ENCODE measurements at regions not wholly inside any gene's neighbourhood (a gene's known extent, or its start where the extent isn't known, plus 50 kb on each side); places are given as distances from the start of the nearest gene placed in this dataset.
"Not testable (repeated sequence)": the region's sequence is repeated elsewhere in the genome, so short reads cannot be mapped to it uniquely, and the experiment has no call there.

DNA sequence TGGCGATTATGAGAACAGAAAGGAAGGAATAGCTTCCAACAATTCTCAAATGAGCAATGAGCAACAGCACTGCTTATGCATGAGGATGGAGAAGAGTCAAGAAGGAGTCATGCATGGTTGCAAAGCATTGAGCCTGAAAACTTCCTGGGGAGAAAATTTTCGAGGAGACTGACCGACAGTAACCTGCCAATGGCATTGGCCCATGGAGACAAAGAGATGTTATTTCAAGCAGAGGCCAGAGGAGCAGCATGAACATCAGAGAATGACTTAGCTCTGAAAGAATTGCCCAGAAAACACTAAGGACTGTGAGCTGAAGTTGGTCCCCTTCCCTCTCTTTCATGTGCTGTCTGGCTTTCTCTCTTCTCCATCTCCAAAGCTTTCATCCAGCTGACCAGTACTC lies 343.4 kb downstream of the ADAMTS20 start:
- Histone ChIP-seq H3K36me3 (no peaks in the 10 kb centered on the region), H3K4me1 (no peaks in the 10 kb centered on the region), H3K4me3 (no peak overlapping the region), H3K27ac (no peak overlapping the region), H3K27me3 (ENCODE audit: low read depth) (no peaks in the 10 kb centered on the region), H3K9me3 (no peaks in the 10 kb centered on the region)
- ATAC-seq, result no peak
- TF ChIP-seq, protein P1, sequence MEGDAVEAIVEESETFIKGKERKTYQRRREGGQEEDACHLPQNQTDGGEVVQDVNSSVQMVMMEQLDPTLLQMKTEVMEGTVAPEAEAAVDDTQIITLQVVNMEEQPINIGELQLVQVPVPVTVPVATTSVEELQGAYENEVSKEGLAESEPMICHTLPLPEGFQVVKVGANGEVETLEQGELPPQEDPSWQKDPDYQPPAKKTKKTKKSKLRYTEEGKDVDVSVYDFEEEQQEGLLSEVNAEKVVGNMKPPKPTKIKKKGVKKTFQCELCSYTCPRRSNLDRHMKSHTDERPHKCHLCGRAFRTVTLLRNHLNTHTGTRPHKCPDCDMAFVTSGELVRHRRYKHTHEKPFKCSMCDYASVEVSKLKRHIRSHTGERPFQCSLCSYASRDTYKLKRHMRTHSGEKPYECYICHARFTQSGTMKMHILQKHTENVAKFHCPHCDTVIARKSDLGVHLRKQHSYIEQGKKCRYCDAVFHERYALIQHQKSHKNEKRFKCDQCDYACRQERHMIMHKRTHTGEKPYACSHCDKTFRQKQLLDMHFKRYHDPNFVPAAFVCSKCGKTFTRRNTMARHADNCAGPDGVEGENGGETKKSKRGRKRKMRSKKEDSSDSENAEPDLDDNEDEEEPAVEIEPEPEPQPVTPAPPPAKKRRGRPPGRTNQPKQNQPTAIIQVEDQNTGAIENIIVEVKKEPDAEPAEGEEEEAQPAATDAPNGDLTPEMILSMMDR (IDR thresholded peaks at IDR 0.05), result no peak
- intact Hi-C loops (cut with DNase I), result no loop called here
- DNase-seq, result no peak

DNA sequence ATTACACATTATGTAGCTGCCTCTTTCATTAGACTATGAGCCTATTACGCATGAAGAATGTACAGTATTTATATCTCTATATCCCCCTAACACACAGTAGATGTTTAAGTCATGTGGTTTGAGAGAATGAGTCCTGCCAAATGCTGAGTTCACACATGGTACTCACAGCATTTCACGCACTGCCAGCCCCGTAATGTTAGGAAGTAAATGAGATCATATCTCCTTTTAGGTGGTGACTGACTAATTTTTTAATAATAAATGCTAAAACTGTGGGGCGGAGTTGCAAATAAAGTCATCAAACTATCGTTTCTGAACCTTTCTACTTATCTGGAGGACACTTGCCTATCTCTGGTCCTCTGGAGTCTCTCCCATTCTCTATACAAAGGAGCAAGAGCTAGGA lies 343.8 kb downstream of the ADAMTS20 start:
- Histone ChIP-seq H3K4me1 (no peaks in the 10 kb centered on the region), H3K27me3 (ENCODE audit: low read depth) (no peaks in the 10 kb centered on the region), H3K9me3 (no peaks in the 10 kb centered on the region), H3K36me3 (no peaks in the 10 kb centered on the region), H3K27ac (no peak overlapping the region), H3K4me3 (no peak overlapping the region)
- no peak for DNase-seq
- TF ChIP-seq, protein P1 (IDR thresholded peaks at IDR 0.05), result no peak
- no peak for ATAC-seq
- intact Hi-C loops (cut with DNase I), result no loop called here

DNA sequence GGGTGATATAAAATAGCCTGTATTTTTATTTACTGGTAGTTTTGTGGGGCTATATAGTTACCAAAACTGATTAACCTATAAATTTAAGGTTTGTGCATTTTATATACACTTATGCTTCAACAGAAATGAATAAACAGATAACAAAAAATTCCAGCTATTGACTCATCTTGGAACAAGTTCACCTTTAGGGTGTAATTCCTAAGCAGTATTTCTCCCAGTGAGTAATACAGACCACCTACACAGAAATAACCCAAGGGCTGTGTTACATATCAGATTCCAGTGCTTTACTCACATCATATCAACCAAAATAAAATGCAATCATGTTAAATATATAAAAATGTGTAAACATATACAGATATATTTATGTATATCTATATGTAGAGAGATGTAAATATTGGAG lies 345.6 kb downstream of the ADAMTS20 start:
- no peaks in the 10 kb centered on the region for H3K4me1 ChIP-seq
- H3K27me3 ChIP-seq (ENCODE audit: low read depth), result no peaks in the 10 kb centered on the region
- H3K27ac ChIP-seq, result no peak overlapping the region
- ATAC-seq (no peak), DNase-seq (no peak)
- no peaks in the 10 kb centered on the region for H3K36me3 ChIP-seq
- H3K9me3 ChIP-seq, result no peaks in the 10 kb centered on the region
- intact Hi-C loops (cut with DNase I), result no loop called here
- H3K4me3 ChIP-seq, result no peak overlapping the region
- TF ChIP-seq, protein P1 (IDR thresholded peaks at IDR 0.05), result no peak

DNA sequence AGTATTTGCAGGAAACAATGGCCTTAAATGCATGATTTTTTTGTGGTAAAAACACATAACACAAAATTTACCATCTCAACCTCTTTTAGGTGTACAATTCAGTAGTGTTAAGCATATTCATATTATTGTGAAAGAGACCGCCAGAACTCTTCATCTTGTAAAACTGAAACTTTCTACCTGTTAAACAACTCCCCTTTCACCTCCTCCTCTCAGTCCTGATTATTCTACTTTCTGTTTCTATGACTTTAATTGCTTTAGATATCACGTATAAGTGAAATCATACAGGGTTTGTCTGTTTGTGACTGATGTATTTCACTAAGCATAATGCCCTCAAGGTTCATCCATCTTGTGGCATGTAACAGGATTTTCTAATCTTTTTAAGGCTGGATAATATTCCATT lies 353.4 kb downstream of the ADAMTS20 start:
- Histone ChIP-seq H3K4me3 (no peak overlapping the region), H3K4me1 (no peaks in the 10 kb centered on the region), H3K27me3 (ENCODE audit: low read depth) (no peaks in the 10 kb centered on the region), H3K27ac (no peak overlapping the region), H3K36me3 (no peaks in the 10 kb centered on the region), H3K9me3 (no peaks in the 10 kb centered on the region)
- TF ChIP-seq, protein P1 (IDR thresholded peaks at IDR 0.05), result no peak
- no peak for ATAC-seq
- intact Hi-C loops (cut with DNase I), result no loop called here
- no peak for DNase-seq

DNA sequence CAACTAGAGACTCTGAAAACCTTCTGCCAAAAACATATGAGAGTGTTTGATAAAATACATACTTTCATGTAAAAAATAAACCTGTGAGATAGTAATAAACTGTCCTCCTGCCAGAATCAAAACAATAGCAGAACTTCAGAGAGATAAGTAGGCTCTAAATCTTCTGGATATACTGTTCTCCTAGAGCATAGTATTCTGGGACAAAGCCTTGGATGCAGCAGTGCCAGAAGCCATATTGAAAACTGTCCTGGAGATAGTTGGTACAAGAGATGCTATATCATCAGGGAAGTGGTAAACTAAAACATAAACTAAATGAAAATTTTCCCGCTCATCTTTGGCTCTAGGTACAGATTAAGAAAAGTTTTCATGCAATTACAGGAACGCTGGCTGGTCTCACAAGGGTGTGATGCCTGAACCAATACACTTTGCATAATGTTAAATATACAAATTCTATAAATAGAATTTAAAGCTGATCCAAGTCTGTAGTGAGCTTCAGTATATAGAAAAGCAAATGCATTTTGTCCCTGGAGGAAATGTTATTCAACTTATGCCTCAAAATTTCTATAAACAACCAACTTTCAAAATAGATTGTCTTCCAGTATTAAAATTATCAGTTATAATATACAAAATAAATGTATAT lies 355.6 kb downstream of the ADAMTS20 start:
- no peak for ATAC-seq
- no peaks in the 10 kb centered on the region for H3K9me3 ChIP-seq
- H3K4me3 ChIP-seq, result no peak overlapping the region

DNA sequence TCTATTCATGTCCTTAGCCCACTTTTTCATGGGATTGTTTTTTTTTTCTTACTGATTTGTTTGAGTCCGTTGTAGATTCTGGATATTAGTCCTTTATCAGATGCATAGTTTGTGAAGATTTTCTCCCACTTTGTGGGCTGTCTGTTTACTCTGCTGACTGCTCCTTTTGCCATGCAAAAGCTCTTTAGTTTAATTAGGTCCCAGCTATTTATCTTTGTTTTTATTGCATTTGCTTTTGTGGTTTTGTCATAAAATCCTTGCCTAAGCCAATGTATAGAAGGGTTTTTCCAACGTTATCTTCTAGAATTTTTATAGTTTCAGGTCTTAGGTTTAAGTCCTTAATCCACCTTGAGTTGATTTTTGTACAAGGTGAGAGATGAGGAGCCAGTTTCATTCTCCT lies 358.9 kb downstream of the ADAMTS20 start:
- H3K36me3 ChIP-seq; H3K27ac ChIP-seq; H3K4me1 ChIP-seq; H3K4me3 ChIP-seq; intact Hi-C loops (cut with DNase I); DNase-seq; H3K27me3 ChIP-seq (ENCODE audit: low read depth); H3K9me3 ChIP-seq; ATAC-seq: not testable (repeated sequence)

More for the DNA sequence above, 355.6 kb downstream of the ADAMTS20 start:
- H3K36me3 ChIP-seq, result no peaks in the 10 kb centered on the region
- TF ChIP-seq, protein P1 (IDR thresholded peaks at IDR 0.05), result no peak
- intact Hi-C loops (cut with DNase I), result no loop called here
- no peak for DNase-seq
- no peak overlapping the region for H3K27ac ChIP-seq
- H3K4me1 ChIP-seq, result no peaks in the 10 kb centered on the region
- no peaks in the 10 kb centered on the region for H3K27me3 ChIP-seq (ENCODE audit: low read depth)

DNA sequence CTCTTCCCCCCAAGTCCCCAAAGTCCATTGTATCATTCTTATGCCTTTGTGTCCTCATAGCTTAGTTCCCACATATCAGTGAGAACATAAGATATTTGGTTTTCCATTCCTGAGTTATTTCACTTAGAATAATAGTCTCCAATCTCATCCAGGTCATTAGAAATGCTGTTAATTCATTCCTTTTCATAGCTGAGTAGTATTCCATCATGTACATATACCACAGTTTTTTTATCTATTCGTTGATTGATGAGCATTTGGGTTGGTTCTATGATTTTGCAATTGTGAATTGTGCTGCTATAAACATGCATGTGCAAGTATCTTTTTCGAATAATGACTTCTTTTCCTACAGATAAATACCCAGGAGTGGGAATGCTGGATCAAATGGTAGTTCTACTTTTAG lies 359.6 kb downstream of the ADAMTS20 start:
- DNase-seq; H3K36me3 ChIP-seq; intact Hi-C loops (cut with DNase I); H3K4me1 ChIP-seq; ATAC-seq; H3K9me3 ChIP-seq; H3K27ac ChIP-seq; H3K4me3 ChIP-seq; H3K27me3 ChIP-seq (ENCODE audit: low read depth): not testable (repeated sequence)

Data from lower lobe of right lung (tissue), 2 donors.